Bronchial epithelial cell (primary cell): ENCODE measurements at regions not wholly inside any gene's neighbourhood (a gene's known extent, or its start where the extent isn't known, plus 50 kb on each side); places are given as distances from the start of the nearest gene placed in this dataset.

Experiments used
- DNase-seq: peaks from one replicate; pipeline ENCODE4 v3.0.0-alpha.2; 2010; ENCODE audit warnings: low read depth
- FAIRE-seq: peaks from 2 replicates; lab custom pipeline; 2011; peaks lifted over from hg19 to GRCh38; lab: Jason Lieb, UNC
- H3K27me3 ChIP-seq: 2 replicates; pipeline ENCODE4 v1.5.1; 2011; ENCODE audit warnings: low read length; ENCODE audit not compliant: control insufficient read depth, insufficient read depth
- H3K36me3 ChIP-seq: 2 replicates; pipeline ENCODE4 v1.5.1; 2011; ENCODE audit warnings: low read length; ENCODE audit not compliant: control insufficient read depth, insufficient read depth
- H3K4me3 ChIP-seq: 2 replicates; pipeline ENCODE4 v1.5.1; 2011; ENCODE audit warnings: mild to moderate bottlenecking, low read depth, low read length, control low read depth
- TF ChIP-seq, protein P1 (sequence below): IDR thresholded peaks from 2 replicates; pipeline ENCODE4 v1.5.1; 2011; ENCODE audit warnings: mild to moderate bottlenecking, moderate library complexity, low read length, control low read depth, inconsistent platforms; ENCODE audit not compliant: insufficient read depth, severe bottlenecking

DNA sequence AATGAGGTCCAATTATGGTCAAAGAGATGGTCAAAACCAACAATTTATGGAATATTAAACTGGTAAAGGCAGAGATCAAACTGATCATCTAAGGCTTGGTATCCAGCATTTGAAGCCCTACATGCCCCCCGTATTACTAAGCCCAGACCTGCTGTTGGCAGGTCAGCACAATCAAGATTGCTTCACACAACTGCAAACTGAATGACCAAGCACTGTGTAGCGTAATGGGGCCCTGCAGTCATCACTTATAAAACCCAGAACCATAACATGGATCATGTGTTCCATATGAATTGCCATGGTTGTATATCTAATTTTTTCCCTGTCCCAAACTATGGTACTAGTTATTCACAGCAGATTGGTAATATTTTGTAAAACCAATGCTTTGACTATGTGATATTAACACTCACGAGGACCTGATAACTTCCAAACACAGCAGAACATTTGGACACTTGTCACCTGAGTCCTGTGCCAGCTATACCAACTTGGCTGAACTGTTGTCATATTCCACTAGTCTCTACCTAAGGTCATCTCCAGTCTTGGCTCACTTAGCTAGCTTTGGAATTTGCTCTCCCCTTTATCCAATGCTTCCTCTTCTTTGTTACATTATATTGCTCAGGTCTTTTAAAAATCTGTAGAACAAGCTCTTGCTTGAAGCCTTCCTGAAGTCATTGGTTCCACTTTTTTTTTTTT, 81.7 kb upstream of the HMHB1 start:
- no peak for FAIRE-seq
- Histone ChIP-seq H3K36me3 (no peaks in the 10 kb centered on the region), H3K4me3 (no peak overlapping the region), H3K27me3 (no peaks in the 10 kb centered on the region)
- TF ChIP-seq, protein P1, sequence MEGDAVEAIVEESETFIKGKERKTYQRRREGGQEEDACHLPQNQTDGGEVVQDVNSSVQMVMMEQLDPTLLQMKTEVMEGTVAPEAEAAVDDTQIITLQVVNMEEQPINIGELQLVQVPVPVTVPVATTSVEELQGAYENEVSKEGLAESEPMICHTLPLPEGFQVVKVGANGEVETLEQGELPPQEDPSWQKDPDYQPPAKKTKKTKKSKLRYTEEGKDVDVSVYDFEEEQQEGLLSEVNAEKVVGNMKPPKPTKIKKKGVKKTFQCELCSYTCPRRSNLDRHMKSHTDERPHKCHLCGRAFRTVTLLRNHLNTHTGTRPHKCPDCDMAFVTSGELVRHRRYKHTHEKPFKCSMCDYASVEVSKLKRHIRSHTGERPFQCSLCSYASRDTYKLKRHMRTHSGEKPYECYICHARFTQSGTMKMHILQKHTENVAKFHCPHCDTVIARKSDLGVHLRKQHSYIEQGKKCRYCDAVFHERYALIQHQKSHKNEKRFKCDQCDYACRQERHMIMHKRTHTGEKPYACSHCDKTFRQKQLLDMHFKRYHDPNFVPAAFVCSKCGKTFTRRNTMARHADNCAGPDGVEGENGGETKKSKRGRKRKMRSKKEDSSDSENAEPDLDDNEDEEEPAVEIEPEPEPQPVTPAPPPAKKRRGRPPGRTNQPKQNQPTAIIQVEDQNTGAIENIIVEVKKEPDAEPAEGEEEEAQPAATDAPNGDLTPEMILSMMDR = no peak
- no peak for DNase-seq

DNA sequence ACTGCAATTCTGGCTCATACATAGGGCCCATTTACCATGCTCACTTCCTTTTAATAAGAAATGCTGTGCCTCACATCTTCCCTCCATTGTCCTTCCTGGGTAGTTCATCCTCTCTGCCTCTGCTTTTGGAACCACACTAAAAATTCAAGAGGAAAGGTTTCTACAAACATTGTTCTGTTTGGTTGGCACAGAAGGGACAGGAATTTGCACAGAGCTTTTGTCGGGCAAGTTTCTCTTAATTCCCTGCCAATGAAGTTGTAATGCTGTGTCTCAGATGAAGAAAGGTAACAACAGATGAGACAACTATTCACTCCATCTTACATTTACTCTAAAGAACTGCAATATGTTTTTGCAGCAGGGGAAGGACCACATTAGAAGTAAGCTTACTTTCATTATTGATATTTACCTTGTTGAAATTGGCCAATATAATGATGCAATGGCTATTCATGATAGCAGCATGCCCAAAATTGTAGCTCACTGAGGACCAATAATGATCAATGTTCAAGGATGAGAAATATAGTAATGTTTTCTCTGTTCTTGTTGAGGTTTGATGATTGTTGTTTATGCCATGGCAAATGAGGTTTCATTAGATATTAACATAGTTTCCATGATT, 82.5 kb upstream of the HMHB1 start:
- Histone ChIP-seq H3K36me3 (no peaks in the 10 kb centered on the region), H3K27me3 (no peaks in the 10 kb centered on the region), H3K4me3 (no peak overlapping the region)
- FAIRE-seq = no peak
- TF ChIP-seq, protein P1 = no peak
- DNase-seq = no peak

DNA sequence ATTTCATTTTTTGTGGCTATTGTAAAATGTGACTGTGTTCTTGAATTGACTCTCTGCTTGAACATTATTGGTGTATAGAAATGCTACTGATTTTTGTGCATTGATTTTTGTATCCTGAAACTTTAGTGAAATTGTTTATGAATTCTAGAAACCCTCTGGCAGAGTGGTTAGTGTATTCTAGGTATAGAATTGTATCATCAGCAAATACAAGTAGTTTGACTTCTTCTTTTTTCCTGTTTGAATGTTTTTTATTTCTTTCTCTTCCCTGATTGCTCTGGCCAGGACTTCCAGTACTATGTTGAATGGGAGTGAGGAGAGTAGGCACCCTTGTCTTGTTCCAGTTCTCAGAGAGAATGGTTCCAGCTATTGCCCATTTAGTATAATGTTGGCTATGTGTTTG, 88.8 kb upstream of the HMHB1 start:
- no peaks in the 10 kb centered on the region for H3K27me3 ChIP-seq
- TF ChIP-seq, protein P1 = no peak
- no peak for DNase-seq
- no peak for FAIRE-seq
- no peaks in the 10 kb centered on the region for H3K36me3 ChIP-seq
- no peak overlapping the region for H3K4me3 ChIP-seq

DNA sequence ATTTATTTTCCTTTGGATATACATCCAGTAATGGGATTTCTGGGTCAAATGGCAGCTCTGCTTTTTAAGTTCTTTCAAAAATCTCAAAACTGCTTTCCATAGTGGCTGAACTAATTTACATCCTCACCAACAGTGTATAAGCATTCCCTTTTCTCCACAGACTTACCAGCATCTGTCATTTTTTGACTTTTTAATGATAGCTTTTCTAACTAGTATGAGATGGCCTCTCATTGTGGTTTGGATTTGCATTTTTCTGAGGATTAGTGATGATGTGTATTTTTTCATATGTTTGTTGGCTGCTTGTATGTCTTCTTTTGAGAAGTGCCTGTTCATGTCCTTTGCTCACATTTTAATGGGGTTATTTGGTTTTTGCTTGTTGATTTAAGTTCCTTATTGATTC, 90.0 kb upstream of the HMHB1 start:
- H3K27me3 ChIP-seq = no peaks in the 10 kb centered on the region
- DNase-seq (no peak), FAIRE-seq (no peak)
- H3K36me3 ChIP-seq = no peaks in the 10 kb centered on the region
- TF ChIP-seq, protein P1 = no peak
- H3K4me3 ChIP-seq = no peak overlapping the region

DNA sequence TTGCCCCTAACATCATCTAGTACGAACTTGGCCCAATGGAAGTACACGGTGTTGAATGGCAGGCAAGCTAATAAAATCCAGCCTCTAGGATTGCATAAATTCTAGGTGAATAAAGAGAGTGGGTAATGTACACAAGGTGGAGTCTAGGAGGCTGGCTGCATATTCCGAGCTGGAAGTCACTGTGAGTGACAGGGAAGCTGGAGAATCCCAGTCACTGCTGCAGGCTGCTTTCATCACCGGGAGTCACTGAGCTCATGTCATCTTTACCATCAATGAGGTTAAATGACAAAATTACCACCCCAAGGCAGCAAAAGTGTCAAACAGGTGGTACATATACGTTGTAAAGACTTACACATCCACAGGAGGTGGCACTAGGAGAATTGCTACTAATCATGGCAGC, 91.3 kb upstream of the HMHB1 start:
- no peak overlapping the region for H3K4me3 ChIP-seq
- FAIRE-seq = no peak
- TF ChIP-seq, protein P1 = no peak
- no peaks in the 10 kb centered on the region for H3K27me3 ChIP-seq
- DNase-seq = no peak
- H3K36me3 ChIP-seq = no peaks in the 10 kb centered on the region

- TF ChIP-seq, protein P1 = no peak
- H3K36me3 ChIP-seq = no peaks in the 10 kb centered on the region
- no peak overlapping the region for H3K4me3 ChIP-seq
- FAIRE-seq = no peak
- H3K27me3 ChIP-seq = no peaks in the 10 kb centered on the region
- peak; percentile 86 for DNase-seq
Measured at GRCh38 chr5:143717400-143717799, 94.6 kb upstream of the HMHB1 start.
